ENCODE measurements at regions not wholly inside any gene's neighbourhood (a gene's known extent, or its start where the extent isn't known, plus 50 kb on each side); places are given as distances from the start of the nearest gene placed in this dataset.

DNA sequence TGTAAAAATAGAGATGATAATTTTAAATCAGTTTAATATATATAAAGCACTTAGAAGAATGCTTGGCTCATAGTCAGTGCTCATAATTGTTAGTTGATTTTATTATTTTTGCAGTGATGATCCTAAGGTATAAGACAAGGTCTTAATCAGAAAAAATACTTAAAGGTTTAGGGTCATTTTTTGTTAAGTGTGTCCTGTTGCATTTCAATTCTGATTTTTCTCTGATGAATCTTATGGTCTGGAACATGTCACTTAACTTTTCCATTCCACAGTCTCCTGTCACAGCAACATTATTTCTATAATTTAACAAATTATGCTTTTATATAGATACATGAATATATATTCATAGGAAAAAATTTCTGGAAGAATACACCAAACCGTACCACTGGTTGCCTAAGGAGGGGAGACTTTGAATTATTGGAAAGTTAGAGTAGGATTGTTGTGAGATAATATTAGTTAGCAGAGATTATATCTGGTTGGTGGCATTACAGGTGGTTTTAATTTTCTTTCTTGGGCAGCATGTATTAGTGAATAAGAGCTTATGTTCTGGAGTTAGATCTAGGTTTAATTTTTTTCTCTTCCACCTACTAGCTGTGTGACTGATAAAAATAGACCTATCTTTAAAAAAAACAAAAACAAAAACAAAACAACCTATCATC is 188.7 kb downstream of the TANC2 start:
- TF ChIP-seq, protein P1, sequence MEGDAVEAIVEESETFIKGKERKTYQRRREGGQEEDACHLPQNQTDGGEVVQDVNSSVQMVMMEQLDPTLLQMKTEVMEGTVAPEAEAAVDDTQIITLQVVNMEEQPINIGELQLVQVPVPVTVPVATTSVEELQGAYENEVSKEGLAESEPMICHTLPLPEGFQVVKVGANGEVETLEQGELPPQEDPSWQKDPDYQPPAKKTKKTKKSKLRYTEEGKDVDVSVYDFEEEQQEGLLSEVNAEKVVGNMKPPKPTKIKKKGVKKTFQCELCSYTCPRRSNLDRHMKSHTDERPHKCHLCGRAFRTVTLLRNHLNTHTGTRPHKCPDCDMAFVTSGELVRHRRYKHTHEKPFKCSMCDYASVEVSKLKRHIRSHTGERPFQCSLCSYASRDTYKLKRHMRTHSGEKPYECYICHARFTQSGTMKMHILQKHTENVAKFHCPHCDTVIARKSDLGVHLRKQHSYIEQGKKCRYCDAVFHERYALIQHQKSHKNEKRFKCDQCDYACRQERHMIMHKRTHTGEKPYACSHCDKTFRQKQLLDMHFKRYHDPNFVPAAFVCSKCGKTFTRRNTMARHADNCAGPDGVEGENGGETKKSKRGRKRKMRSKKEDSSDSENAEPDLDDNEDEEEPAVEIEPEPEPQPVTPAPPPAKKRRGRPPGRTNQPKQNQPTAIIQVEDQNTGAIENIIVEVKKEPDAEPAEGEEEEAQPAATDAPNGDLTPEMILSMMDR (IDR thresholded peaks at IDR 0.05; ENCODE audit: low read depth, low read length) = no peak

DNA sequence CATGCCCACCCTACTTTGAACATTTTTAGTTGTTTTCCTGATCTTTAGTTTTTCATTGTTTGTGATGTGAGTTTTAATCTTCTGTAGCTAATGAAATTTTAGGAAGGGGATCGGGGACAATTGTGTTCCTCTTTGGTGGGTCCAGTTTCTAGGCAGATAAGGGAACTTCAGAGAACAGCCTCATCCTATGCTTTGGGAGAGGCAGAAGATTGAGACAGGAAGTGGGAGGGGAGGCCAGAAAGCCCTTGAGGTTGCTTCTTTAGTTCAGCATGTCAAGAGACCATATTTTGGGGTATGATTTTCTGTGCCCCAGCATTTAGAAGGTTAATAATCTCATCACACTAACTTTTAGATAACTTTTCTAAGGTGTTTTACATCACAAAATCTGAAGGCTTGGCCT is 191.0 kb downstream of the TANC2 start:
- no peak overlapping the region for H3K4me3 ChIP-seq (replicated peaks in 1 of 2; ENCODE audit: low read depth in 2 of 2, low read length in 2 of 2)
- DNase-seq (ENCODE audit: low read depth in 2 of 2) = no peak
- TF ChIP-seq, protein P1 (IDR thresholded peaks at IDR 0.05; ENCODE audit: low read depth, low read length) = no peak

More for the DNA sequence above, 188.7 kb downstream of the TANC2 start:
- DNase-seq (ENCODE audit: low read depth in 2 of 2) = no peak
- H3K4me3 ChIP-seq (replicated peaks in 1 of 2; ENCODE audit: low read depth in 2 of 2, low read length in 2 of 2) = no peak overlapping the region

DNA sequence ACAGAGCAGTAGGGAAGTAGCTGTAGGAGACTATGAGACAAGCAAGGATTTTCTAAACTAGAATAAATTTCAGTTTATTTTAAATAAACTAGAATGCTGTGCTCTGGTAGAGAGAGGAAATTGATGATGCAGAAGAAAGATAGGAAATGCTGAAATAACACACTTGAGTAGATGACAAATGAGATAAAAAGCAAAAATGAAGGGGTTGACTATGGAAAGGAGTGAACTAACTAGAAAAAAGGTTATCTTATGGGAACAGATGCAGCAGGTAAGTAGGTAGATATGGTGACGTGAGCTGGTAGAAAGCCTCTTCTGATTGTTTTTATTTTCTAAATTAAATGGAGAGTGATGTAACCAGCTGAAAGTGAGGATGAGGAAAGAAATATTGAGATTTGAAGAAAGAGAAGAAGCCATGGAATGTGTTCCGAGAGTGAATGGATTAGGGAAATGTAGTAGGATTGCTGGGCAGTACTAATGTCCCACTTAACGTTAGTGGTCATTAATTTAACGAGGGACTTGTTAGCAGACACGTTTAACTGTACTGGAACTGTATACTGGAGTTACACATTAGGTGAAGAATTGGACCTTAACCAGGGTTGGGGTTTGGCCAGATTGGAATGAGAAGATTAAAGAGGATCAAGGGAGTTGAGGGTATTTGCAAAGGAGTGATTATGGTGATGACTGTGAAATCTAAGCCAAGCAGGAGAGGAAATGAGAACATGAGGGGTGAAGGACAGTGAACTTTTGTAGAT is 196.5 kb downstream of the TANC2 start:
- H3K4me3 ChIP-seq (replicated peaks in 1 of 2; ENCODE audit: low read depth in 2 of 2, low read length in 2 of 2) = no peak overlapping the region
- DNase-seq (ENCODE audit: low read depth in 2 of 2) = no peak
- TF ChIP-seq, protein P1 (IDR thresholded peaks at IDR 0.05; ENCODE audit: low read depth, low read length) = no peak

DNA sequence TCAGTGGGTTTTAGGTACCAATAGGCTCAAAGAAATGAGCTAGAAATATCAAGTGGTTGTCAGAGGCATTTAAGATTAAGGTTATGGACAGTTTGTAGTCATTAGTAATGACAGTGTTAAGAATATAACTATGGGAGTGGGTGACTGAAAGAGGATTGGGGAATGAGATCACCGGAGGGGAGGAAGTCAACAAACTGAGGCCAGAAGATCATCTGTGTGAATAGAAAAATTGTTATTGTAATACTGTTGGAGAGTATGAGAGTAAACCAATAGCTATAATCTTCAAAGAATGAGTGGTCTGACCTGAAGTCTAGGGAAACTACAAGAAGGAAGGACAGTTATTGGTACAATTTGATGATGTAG is 197.1 kb downstream of the TANC2 start:
- no peak for DNase-seq (ENCODE audit: low read depth in 2 of 2)
- TF ChIP-seq, protein P1 (IDR thresholded peaks at IDR 0.05; ENCODE audit: low read depth, low read length) = no peak
- no peak overlapping the region for H3K4me3 ChIP-seq (replicated peaks in 1 of 2; ENCODE audit: low read depth in 2 of 2, low read length in 2 of 2)

DNA sequence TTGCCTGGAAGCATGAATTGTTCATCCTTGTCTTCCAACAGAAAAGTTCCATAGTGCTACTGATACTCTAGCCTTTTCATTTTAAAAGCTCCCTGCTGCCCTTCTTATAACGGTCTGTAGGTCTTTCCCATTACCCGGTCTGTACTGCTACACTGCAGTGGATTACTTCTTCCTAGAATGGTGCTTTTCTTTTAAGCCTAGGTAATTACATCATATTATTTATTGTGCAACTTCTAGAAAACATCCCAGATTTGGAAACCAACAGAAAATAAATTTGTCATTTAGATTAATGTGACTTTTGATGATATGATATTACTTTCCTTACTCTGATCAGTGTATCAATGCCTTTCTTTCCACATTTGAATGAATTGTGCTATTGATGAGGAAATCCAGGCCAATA is 199.4 kb downstream of the TANC2 start:
- no peak for DNase-seq (ENCODE audit: low read depth in 2 of 2)
- TF ChIP-seq, protein P1 (IDR thresholded peaks at IDR 0.05; ENCODE audit: low read depth, low read length) = no peak
- H3K4me3 ChIP-seq (replicated peaks in 1 of 2; ENCODE audit: low read depth in 2 of 2, low read length in 2 of 2) = no peak overlapping the region

DNA sequence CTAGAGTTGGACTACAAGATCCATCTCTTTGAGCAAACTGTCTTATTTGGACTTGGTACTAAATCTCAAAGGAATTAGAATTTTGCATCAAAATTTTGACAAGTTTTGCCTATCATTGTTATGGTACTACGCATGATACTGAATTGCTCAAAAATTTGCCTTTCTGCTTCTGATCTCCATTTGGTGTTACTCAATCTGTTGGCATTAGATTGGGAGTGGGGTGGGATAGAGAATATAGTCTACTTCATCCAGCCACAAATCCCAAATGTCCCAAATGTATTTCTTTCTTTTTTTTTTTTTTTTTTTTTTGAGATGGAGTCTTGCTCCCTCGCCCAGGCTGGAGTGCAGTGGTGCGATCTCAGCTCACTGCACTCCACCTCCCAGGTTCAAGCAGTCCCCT is 204.8 kb downstream of the TANC2 start:
- DNase-seq (ENCODE audit: low read depth in 2 of 2) = no peak

More for the DNA sequence above, 204.8 kb downstream of the TANC2 start:
- TF ChIP-seq, protein P1 (IDR thresholded peaks at IDR 0.05; ENCODE audit: low read depth, low read length) = no peak
- no peak overlapping the region for H3K4me3 ChIP-seq (replicated peaks in 1 of 2; ENCODE audit: low read depth in 2 of 2, low read length in 2 of 2)
